ENCODE measurements at regions not wholly inside any gene's neighbourhood (a gene's known extent, or its start where the extent isn't known, plus 50 kb on each side); places are given as distances from the start of the nearest gene placed in this dataset.

- DNase-seq (ENCODE audit: insufficient read length, low spot score) (no peak), FAIRE-seq (no peak)
- TF ChIP-seq POU2F2 (IDR thresholded peaks at IDR 0.05; ENCODE audit: low read depth, low read length) (no peak), POLR2AphosphoS5 (IDR thresholded peaks at IDR 0.05; ENCODE audit: low read depth, low read length) (no peak), PAX5 (IDR thresholded peaks at IDR 0.05; ENCODE audit: insufficient read depth, low read length, severe bottlenecking) (no peak), POLR2A (IDR thresholded peaks at IDR 0.05; ENCODE audit: low read depth, low read length) (no peak), SPI1 (IDR thresholded peaks at IDR 0.05; ENCODE audit: low read depth, low read length) (no peak), TAF1 (IDR thresholded peaks at IDR 0.05; ENCODE audit: low read depth, low read length) (no peak)
Measured at GRCh38 chrX:69215161-69215875, 50.1 kb upstream of the PJA1 start.
